H1 (cell line): ENCODE measurements at regions not wholly inside any gene's neighbourhood (a gene's known extent, or its start where the extent isn't known, plus 50 kb on each side); places are given as distances from the start of the nearest gene placed in this dataset.
"Not testable (repeated sequence)": the region's sequence is repeated elsewhere in the genome, so short reads cannot be mapped to it uniquely, and the experiment has no call there.

Experiments used
- CTCF ChIA-PET: fragments of 300-600 bp; sonication (Branson Sonifier 250); formaldehyde crosslinking; loops from one replicate; lab custom pipeline; 2021; ENCODE audit not compliant: partially characterized antibody; lab: Charles Lee
- POLR2A ChIA-PET: fragments of 300-600 bp; sonication (Branson Sonifier 250); formaldehyde crosslinking; loops from one replicate; lab custom pipeline; 2021; ENCODE audit warnings: inconsistent platforms; ENCODE audit not compliant: partially characterized antibody; lab: Charles Lee
- DNase-seq, 2 experiments: peaks; one replicate each; pipeline versions ENCODE4 v3.0.0 to v3.0.0-alpha.2; 2010 to 2022; ENCODE audit warnings: low spot score in 2 of 2, low read depth in 1 of 2, mixed read lengths in 1 of 2
- FAIRE-seq: peaks from 2 replicates; lab custom pipeline; 2011; peaks lifted over from hg19 to GRCh38; lab: Jason Lieb, UNC
- H2AFZ ChIP-seq: 2 replicates; pipeline ENCODE4 v1.8.1; 2012; ENCODE audit warnings: low read length, inconsistent platforms
- H2AK5ac ChIP-seq: 2 replicates; pipeline ENCODE4 v1.6.1; 2013; ENCODE audit warnings: low read depth, low read length
- H2BK120ac ChIP-seq: replicated peaks from 2 replicates; pipeline ENCODE3; 2013; ENCODE audit warnings: low read depth, low read length, inconsistent platforms
- H2BK12ac ChIP-seq: 2 replicates; pipeline ENCODE4 v1.6.1; 2013; ENCODE audit warnings: low read depth, low read length
- H2BK15ac ChIP-seq: 2 replicates; pipeline ENCODE4 v1.6.1; 2013; ENCODE audit warnings: low read length
- H2BK20ac ChIP-seq: 2 replicates; pipeline ENCODE4 v1.6.1; 2013; ENCODE audit warnings: low read length
- H2BK5ac ChIP-seq: 2 replicates; pipeline ENCODE4 v1.6.1; 2013; ENCODE audit warnings: low read depth, low read length
- H3K14ac ChIP-seq: 2 replicates; pipeline ENCODE4 v1.6.1; 2013; ENCODE audit warnings: inconsistent platforms; ENCODE audit not compliant: insufficient read length
- H3K18ac ChIP-seq: 2 replicates; pipeline ENCODE4 v1.6.1; 2013; ENCODE audit warnings: low read length; ENCODE audit errors: extremely low read depth
- H3K23ac ChIP-seq: 2 replicates; pipeline ENCODE4 v1.6.1; 2013; ENCODE audit warnings: inconsistent platforms; ENCODE audit not compliant: insufficient read length
- H3K23me2 ChIP-seq: 2 replicates; pipeline ENCODE4 v1.6.1; 2013; ENCODE audit warnings: low read depth, low read length
- H3K27ac ChIP-seq: 2 replicates; pipeline ENCODE4 v1.6.1; 2011; ENCODE audit warnings: low read depth, low read length, inconsistent platforms
- H3K27me3 ChIP-seq, 4 experiments: replicated peaks in 1 of 4; 1 replicate in 1 of 4; 2 replicates in 3 of 4; pipeline versions ENCODE4 v1.6.1 to v1.8.1; 2011 to 2013; ENCODE audit warnings: low read length in 3 of 4, mild to moderate bottlenecking in 3 of 4, inconsistent platforms in 2 of 4, mixed read lengths in 2 of 4, moderate library complexity in 1 of 4; ENCODE audit not compliant: control insufficient read depth in 3 of 4, insufficient read depth in 3 of 4; ENCODE audit errors: extremely low read depth in 1 of 4
- H3K36me3 ChIP-seq, 4 experiments: 2 replicates each; pipeline versions ENCODE4 v1.6.1 to v1.8.1; 2011 to 2013; ENCODE audit warnings: mild to moderate bottlenecking in 4 of 4, low read length in 3 of 4, moderate library complexity in 2 of 4, control low read depth in 1 of 4, inconsistent platforms in 1 of 4; ENCODE audit not compliant: insufficient read depth in 4 of 4, control insufficient read depth in 2 of 4
- H3K4ac ChIP-seq: replicated peaks from 2 replicates; pipeline ENCODE3; 2013; ENCODE audit warnings: low read length, low read depth, mixed read lengths, inconsistent platforms; ENCODE audit not compliant: insufficient read length
- H3K4me1 ChIP-seq, 4 experiments: replicated peaks in 1 of 4; 1 replicate in 1 of 4; 2 replicates in 3 of 4; pipeline versions ENCODE4 v1.6.1 to v1.8.1; 2011 to 2013; ENCODE audit warnings: low read length in 3 of 4, inconsistent platforms in 2 of 4, mixed read lengths in 1 of 4; ENCODE audit not compliant: insufficient read depth in 4 of 4, control insufficient read depth in 3 of 4
- H3K4me2 ChIP-seq, 2 experiments: 2 replicates each; pipeline versions ENCODE4 v1.6.1 to v1.8.1; 2011 to 2013; ENCODE audit warnings: low read depth in 2 of 2, low read length in 2 of 2, control low read depth in 1 of 2, inconsistent platforms in 1 of 2, mild to moderate bottlenecking in 1 of 2; ENCODE audit not compliant: insufficient read depth in 1 of 2
- H3K4me3 ChIP-seq, 4 experiments: fragments of 200-600, 300-600 bp in 1 of 4; sonication (generic), shearing (Covaris generic), sonication (Bioruptor Twin) in 1 of 4; 2 replicates each; pipeline versions ENCODE4 v1.5.1 to v1.8.1; 2011 to 2016; ENCODE audit warnings: low read length in 4 of 4, low read depth in 3 of 4, control low read depth in 2 of 4, inconsistent platforms in 2 of 4, mild to moderate bottlenecking in 2 of 4, mixed read lengths in 1 of 4, moderate library complexity in 1 of 4; ENCODE audit not compliant: insufficient read depth in 2 of 4; ENCODE audit errors: extremely low read depth in 1 of 4
- H3K56ac ChIP-seq: replicated peaks from 2 replicates; pipeline ENCODE3; 2013; ENCODE audit warnings: low read depth, mild to moderate bottlenecking, mixed read lengths, low read length, inconsistent platforms; ENCODE audit not compliant: insufficient read length
- H3K79me1 ChIP-seq: 2 replicates; pipeline ENCODE4 v1.6.1; 2013; ENCODE audit warnings: low read depth, low read length, control low read depth
- H3K79me2 ChIP-seq, 2 experiments: 2 replicates each; pipeline versions ENCODE4 v1.6.1 to v1.8.1; 2012 to 2013; ENCODE audit warnings: low read length in 2 of 2, mild to moderate bottlenecking in 2 of 2, inconsistent platforms in 1 of 2; ENCODE audit not compliant: insufficient read depth in 2 of 2, control insufficient read depth in 1 of 2
- H3K9ac ChIP-seq, 4 experiments: replicated peaks in 1 of 4; 1 replicate in 1 of 4; 2 replicates in 3 of 4; pipeline versions ENCODE4 v1.6.1 to v1.8.1; 2011 to 2013; ENCODE audit warnings: low read depth in 3 of 4, low read length in 3 of 4, control low read depth in 2 of 4, mild to moderate bottlenecking in 2 of 4, moderate library complexity in 2 of 4, inconsistent platforms in 1 of 4; ENCODE audit errors: extremely low read depth in 1 of 4
- H3K9me3 ChIP-seq, 2 experiments: 2 replicates each; pipeline versions ENCODE4 v1.6.1 to v1.8.1; 2012 to 2013; ENCODE audit warnings: mild to moderate bottlenecking in 2 of 2, moderate library complexity in 2 of 2, control low read depth in 1 of 2, inconsistent platforms in 1 of 2, low read depth in 1 of 2, low read length in 1 of 2, mixed read lengths in 1 of 2; ENCODE audit not compliant: insufficient read depth in 2 of 2
- H4K20me1 ChIP-seq, 2 experiments: replicated peaks in 1 of 2; 2 replicates each; pipeline versions ENCODE3 to v1.8.1; 2011 to 2013; ENCODE audit warnings: inconsistent platforms in 2 of 2, low read length in 2 of 2, mild to moderate bottlenecking in 1 of 2; ENCODE audit not compliant: insufficient read depth in 2 of 2, control insufficient read depth in 1 of 2
- H4K5ac ChIP-seq: 2 replicates; pipeline ENCODE4 v1.6.1; 2013; ENCODE audit warnings: low read length, low read depth, mixed read lengths, inconsistent platforms; ENCODE audit not compliant: insufficient read length
- H4K8ac ChIP-seq: 2 replicates; pipeline ENCODE4 v1.8.0; 2013; ENCODE audit warnings: mild to moderate bottlenecking, moderate library complexity, low read length, inconsistent platforms; ENCODE audit not compliant: insufficient read depth; ENCODE audit errors: extremely low read depth
- H4K91ac ChIP-seq: replicated peaks from 2 replicates; pipeline ENCODE3; 2013; ENCODE audit warnings: low read length, mixed read lengths, inconsistent platforms; ENCODE audit not compliant: insufficient read length
- WGBS, 2 experiments: shearing (Covaris generic) in 1 of 2; methylation state at CpG; one replicate each; pipeline versions ENCODE4 v1.1.6 to v1.1.7; 2013 to 2015; ENCODE audit warnings: low lambda C conversion rate in 2 of 2, mixed read lengths in 2 of 2, inconsistent platforms in 1 of 2, low coverage in 1 of 2, missing lambda C conversion rate in 1 of 2; ENCODE audit not compliant: insufficient replicate concordance in 2 of 2, insufficient coverage in 1 of 2, insufficient read length in 1 of 2; ENCODE audit errors: extremely low coverage in 1 of 2, missing lambda C conversion rate in 1 of 2; 5-methylcytosine and 5-hydroxymethylcytosine counted together

DNA sequence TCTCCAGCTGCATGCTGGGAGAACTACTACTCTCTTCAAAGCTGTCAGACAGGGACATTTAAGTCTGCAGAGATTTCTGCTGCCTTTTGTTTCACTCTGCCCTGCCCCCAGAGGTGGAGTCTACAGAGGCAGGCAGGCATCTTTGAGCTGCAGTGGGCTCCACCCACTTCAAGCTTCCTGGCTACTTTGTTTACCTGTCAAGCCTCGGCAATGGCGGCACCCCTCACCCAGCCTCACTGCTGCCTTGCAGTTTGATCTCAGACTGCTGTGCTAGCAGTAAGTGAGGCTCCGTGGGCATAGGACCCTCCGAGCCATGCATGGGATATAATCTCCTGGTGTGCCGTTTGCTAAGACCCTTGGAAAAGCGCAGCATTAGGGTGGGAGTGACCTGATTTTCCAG lies 61.7 kb downstream of the DMRTA1 start:
- H2BK12ac ChIP-seq, H3K4ac ChIP-seq, H3K27ac ChIP-seq, H2BK5ac ChIP-seq, DNase-seq, CTCF ChIA-PET, H4K8ac ChIP-seq, FAIRE-seq, POLR2A ChIA-PET, H3K14ac ChIP-seq, H3K23ac ChIP-seq, H3K23me2 ChIP-seq, H4K5ac ChIP-seq, H2AFZ ChIP-seq, H2BK15ac ChIP-seq, H3K56ac ChIP-seq, H2BK120ac ChIP-seq, H3K9ac ChIP-seq, H2BK20ac ChIP-seq, H2AK5ac ChIP-seq, H3K4me3 ChIP-seq, H3K79me2 ChIP-seq, H3K79me1 ChIP-seq, H3K36me3 ChIP-seq, H3K4me1 ChIP-seq, H3K27me3 ChIP-seq, H4K20me1 ChIP-seq, H3K18ac ChIP-seq, H3K4me2 ChIP-seq, H4K91ac ChIP-seq: not testable (repeated sequence)
- peaks cover 10 to 13% of the 10 kb centered on the region in 2 experiments; a peak in 3 of 4 replicates for H3K9me3 ChIP-seq
- WGBS, 2 experiments, result 96% methylated on average over 6 of the region's 6 CpGs; no CpG with 5 or more reads in 1 of the 2 experiments
